ENCODE measurements at regions not wholly inside any gene's neighbourhood (a gene's known extent, or its start where the extent isn't known, plus 50 kb on each side); places are given as distances from the start of the nearest gene placed in this dataset.

DNA sequence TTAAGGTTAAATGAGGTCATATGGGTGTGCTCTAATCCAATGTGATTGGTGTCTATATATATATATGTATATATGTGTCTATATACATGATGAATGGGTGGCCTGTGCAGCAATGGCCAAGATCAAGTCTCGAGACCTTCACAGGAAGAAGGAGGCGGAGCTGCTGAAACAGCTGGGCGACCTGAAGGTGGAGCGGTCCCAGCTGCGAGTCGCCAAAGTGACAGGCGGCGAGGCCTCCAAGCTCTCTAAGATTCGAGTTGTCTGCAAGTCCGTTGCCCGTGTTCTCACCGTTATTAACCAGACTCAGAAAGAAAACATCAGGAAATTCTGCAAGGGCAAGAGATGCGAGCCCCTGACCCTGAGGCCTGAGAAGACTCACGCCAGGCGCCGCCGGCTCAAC is 109.8 kb downstream of the EFNB2 start:
- TF ChIP-seq, protein P1, sequence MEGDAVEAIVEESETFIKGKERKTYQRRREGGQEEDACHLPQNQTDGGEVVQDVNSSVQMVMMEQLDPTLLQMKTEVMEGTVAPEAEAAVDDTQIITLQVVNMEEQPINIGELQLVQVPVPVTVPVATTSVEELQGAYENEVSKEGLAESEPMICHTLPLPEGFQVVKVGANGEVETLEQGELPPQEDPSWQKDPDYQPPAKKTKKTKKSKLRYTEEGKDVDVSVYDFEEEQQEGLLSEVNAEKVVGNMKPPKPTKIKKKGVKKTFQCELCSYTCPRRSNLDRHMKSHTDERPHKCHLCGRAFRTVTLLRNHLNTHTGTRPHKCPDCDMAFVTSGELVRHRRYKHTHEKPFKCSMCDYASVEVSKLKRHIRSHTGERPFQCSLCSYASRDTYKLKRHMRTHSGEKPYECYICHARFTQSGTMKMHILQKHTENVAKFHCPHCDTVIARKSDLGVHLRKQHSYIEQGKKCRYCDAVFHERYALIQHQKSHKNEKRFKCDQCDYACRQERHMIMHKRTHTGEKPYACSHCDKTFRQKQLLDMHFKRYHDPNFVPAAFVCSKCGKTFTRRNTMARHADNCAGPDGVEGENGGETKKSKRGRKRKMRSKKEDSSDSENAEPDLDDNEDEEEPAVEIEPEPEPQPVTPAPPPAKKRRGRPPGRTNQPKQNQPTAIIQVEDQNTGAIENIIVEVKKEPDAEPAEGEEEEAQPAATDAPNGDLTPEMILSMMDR (conservative IDR thresholded peaks at IDR 0.05; ENCODE audit: low read depth in 2 of 2), result no peak
- TF ChIP-seq EZH2 (IDR thresholded peaks at IDR 0.05; ENCODE audit: low read depth, unreplicated experiment) (no peak), POLR2AphosphoS5 (IDR thresholded peaks at IDR 0.05; ENCODE audit: low read depth) (no peak), ZNF331 (CRISPR knock-in tag; IDR thresholded peaks at IDR 0.05; ENCODE audit: low read depth) (no peak), EZH2phosphoT487 (IDR thresholded peaks at IDR 0.05; ENCODE audit: unreplicated experiment) (no peak), ZNF114 (CRISPR knock-in tag; IDR thresholded peaks at IDR 0.05) (no peak)
- TF ChIP-seq, protein P2, sequence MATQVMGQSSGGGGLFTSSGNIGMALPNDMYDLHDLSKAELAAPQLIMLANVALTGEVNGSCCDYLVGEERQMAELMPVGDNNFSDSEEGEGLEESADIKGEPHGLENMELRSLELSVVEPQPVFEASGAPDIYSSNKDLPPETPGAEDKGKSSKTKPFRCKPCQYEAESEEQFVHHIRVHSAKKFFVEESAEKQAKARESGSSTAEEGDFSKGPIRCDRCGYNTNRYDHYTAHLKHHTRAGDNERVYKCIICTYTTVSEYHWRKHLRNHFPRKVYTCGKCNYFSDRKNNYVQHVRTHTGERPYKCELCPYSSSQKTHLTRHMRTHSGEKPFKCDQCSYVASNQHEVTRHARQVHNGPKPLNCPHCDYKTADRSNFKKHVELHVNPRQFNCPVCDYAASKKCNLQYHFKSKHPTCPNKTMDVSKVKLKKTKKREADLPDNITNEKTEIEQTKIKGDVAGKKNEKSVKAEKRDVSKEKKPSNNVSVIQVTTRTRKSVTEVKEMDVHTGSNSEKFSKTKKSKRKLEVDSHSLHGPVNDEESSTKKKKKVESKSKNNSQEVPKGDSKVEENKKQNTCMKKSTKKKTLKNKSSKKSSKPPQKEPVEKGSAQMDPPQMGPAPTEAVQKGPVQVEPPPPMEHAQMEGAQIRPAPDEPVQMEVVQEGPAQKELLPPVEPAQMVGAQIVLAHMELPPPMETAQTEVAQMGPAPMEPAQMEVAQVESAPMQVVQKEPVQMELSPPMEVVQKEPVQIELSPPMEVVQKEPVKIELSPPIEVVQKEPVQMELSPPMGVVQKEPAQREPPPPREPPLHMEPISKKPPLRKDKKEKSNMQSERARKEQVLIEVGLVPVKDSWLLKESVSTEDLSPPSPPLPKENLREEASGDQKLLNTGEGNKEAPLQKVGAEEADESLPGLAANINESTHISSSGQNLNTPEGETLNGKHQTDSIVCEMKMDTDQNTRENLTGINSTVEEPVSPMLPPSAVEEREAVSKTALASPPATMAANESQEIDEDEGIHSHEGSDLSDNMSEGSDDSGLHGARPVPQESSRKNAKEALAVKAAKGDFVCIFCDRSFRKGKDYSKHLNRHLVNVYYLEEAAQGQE (IDR thresholded peaks at IDR 0.05; ENCODE audit: unreplicated experiment), result no peak

Data from GM23338 (cell line).